Loucy (cell line): ENCODE measurements at regions not wholly inside any gene's neighbourhood (a gene's known extent, or its start where the extent isn't known, plus 50 kb on each side); places are given as distances from the start of the nearest gene placed in this dataset.

Experiments used
- EZH2phosphoT487 ChIP-seq: fragments of 200-600 bp; IDR thresholded peaks from 2 replicates; pipeline ENCODE4 v1.6.1; 2018; ENCODE audit warnings: antibody characterized with exemption, mild to moderate bottlenecking, moderate library complexity, borderline replicate concordance
- TF ChIP-seq, protein P1 (sequence below): fragments of 200-600 bp; sonication (generic); conservative IDR thresholded peaks from 2 replicates; pipeline ENCODE4 v1.5.1; 2014; ENCODE audit warnings: mild to moderate bottlenecking, antibody characterized with exemption, low read length

DNA sequence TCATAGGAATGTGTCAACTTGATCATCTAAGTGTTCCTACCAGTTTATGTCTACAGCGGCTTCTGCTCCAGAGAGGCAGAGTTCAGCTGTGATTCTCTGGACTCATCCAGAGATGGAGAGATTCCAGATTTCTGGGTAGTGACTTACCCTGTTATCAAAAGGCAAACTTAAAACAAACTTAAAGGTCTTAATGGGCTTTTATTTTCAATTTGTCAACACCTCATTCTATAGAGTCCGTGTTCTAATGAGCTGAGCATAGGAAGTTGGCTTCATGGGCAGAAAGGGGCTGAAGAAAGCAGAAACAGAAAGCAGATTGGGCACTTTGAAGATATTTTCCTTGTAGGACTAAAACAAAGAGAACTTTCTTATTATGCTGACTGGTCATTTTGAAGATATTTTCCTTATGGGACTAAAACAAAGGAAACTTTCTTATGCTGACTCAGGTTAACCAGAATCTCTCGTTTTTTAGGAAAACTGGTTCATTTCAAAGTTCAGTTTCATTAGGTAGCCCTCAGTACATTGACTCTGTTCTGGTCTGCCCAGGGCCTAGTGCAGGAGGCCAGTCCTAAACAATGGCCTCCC, 185.1 kb downstream of the CDH26 start:
- TF ChIP-seq, protein P1, sequence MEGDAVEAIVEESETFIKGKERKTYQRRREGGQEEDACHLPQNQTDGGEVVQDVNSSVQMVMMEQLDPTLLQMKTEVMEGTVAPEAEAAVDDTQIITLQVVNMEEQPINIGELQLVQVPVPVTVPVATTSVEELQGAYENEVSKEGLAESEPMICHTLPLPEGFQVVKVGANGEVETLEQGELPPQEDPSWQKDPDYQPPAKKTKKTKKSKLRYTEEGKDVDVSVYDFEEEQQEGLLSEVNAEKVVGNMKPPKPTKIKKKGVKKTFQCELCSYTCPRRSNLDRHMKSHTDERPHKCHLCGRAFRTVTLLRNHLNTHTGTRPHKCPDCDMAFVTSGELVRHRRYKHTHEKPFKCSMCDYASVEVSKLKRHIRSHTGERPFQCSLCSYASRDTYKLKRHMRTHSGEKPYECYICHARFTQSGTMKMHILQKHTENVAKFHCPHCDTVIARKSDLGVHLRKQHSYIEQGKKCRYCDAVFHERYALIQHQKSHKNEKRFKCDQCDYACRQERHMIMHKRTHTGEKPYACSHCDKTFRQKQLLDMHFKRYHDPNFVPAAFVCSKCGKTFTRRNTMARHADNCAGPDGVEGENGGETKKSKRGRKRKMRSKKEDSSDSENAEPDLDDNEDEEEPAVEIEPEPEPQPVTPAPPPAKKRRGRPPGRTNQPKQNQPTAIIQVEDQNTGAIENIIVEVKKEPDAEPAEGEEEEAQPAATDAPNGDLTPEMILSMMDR = no peak
- no peak for TF ChIP-seq EZH2phosphoT487
